B cell (primary cell): ENCODE measurements at regions not wholly inside any gene's neighbourhood (a gene's known extent, or its start where the extent isn't known, plus 50 kb on each side); places are given as distances from the start of the nearest gene placed in this dataset.

Experiments
- ATAC-seq: fragments of 200-7000 bp; cut with Tn5 transposase; one replicate; pipeline ENCODE4 v1.10.0; 2021; ENCODE audit warnings: low read depth, mild to moderate bottlenecking, moderate number of reproducible peaks, moderate library complexity
- CTCF ChIA-PET: fragments of 350-600 bp; sonication (Branson Sonifier 250); formaldehyde crosslinking; loops from one replicate; lab custom pipeline; 2021; ENCODE audit warnings: antibody characterized with exemption, inconsistent platforms; lab: Charles Lee
- POLR2A ChIA-PET: fragments of 350-600 bp; sonication (Branson Sonifier 250); formaldehyde crosslinking; loops from one replicate; lab custom pipeline; 2021; ENCODE audit warnings: antibody characterized with exemption; lab: Charles Lee
- DNase-seq: peaks from one replicate; pipeline ENCODE4 v3.0.0; 2013
- H2AFZ ChIP-seq: 2 replicates; pipeline ENCODE4 v1.6.1; 2012; ENCODE audit warnings: mild to moderate bottlenecking, low read depth, low read length; ENCODE audit not compliant: insufficient read depth, poor library complexity, severe bottlenecking
- H3K27ac ChIP-seq, 2 donors: 1 replicate in 1 of 2; 2 replicates in 1 of 2; pipeline ENCODE4 v1.5.1; 2012 to 2013; ENCODE audit warnings: low read length in 2 of 2, mild to moderate bottlenecking in 2 of 2, moderate library complexity in 1 of 2
- H3K27me3 ChIP-seq, 4 experiments: fragments of 200-600 bp in 1 of 4; sonication (generic) in 1 of 4; replicated peaks in 1 of 4; 1 replicate in 2 of 4; 2 replicates in 2 of 4; pipeline versions ENCODE4 v1.6.1 to v1.7.0; 2013 to 2016; ENCODE audit warnings: low read length in 3 of 4, mild to moderate bottlenecking in 2 of 4, mixed read lengths in 1 of 4, moderate library complexity in 1 of 4; ENCODE audit not compliant: insufficient read depth in 4 of 4, control insufficient read depth in 3 of 4; ENCODE audit errors: control extremely low read depth in 1 of 4
- H3K36me3 ChIP-seq, 2 experiments: replicated peaks in 1 of 2; 1 replicate in 1 of 2; 2 replicates in 1 of 2; pipeline versions ENCODE4 v1.6.1 to v1.7.1; 2013; ENCODE audit warnings: low read length in 1 of 2; ENCODE audit not compliant: insufficient read depth in 2 of 2, control insufficient read depth in 1 of 2; ENCODE audit errors: control extremely low read depth in 1 of 2, extremely low read depth in 1 of 2
- H3K4me1 ChIP-seq, 2 donors: fragments of 200-600 bp in 1 of 2; sonication (generic) in 1 of 2; 1 replicate in 1 of 2; 2 replicates in 1 of 2; pipeline versions ENCODE4 v1.5.1 to v1.6.1; 2013 to 2017; ENCODE audit warnings: low read length in 2 of 2; ENCODE audit not compliant: control insufficient read depth in 2 of 2, insufficient read depth in 2 of 2
- H3K4me2 ChIP-seq: replicated peaks from 2 replicates; pipeline ENCODE3; 2012; ENCODE audit warnings: mild to moderate bottlenecking, low read depth, low read length; ENCODE audit not compliant: poor library complexity, severe bottlenecking
- H3K4me3 ChIP-seq, 5 experiments: fragments of 200-600 bp in 1 of 5; sonication (generic) in 1 of 5; 1 replicate in 3 of 5; 2 replicates in 2 of 5; pipeline versions ENCODE4 v1.5.1 to v1.7.0; 2011 to 2016; ENCODE audit warnings: low read length in 4 of 5, mild to moderate bottlenecking in 4 of 5, low read depth in 2 of 5, control low read depth in 1 of 5, moderate library complexity in 1 of 5; ENCODE audit not compliant: insufficient read depth in 1 of 5; ENCODE audit errors: control extremely low read depth in 1 of 5, extremely low read depth in 1 of 5
- H3K79me2 ChIP-seq: fragments of 200-600 bp; sonication (generic); one replicate; pipeline ENCODE4 v1.6.0; 2016; ENCODE audit warnings: low read length; ENCODE audit not compliant: control insufficient read depth, insufficient read depth
- H3K9ac ChIP-seq: fragments of 200-600 bp; sonication (generic); 2 replicates; pipeline ENCODE4 v1.6.1; 2017; ENCODE audit warnings: mild to moderate bottlenecking, low read length, moderate library complexity
- H3K9me3 ChIP-seq, 3 donors: one replicate each; pipeline versions ENCODE4 v1.6.1 to v1.7.1; 2013; ENCODE audit warnings: low read length in 2 of 3; ENCODE audit not compliant: control insufficient read depth in 2 of 3, insufficient read depth in 1 of 3; ENCODE audit errors: control extremely low read depth in 1 of 3
- H4K20me1 ChIP-seq: 2 replicates; pipeline ENCODE4 v1.6.0; 2012; ENCODE audit warnings: mild to moderate bottlenecking, low read length; ENCODE audit not compliant: insufficient read depth, control insufficient read depth, poor library complexity, severe bottlenecking
- H3K27ac Mint-ChIP-seq: one replicate; pipeline ENCODE4 v1.8.0; 2021; ENCODE audit warnings: mixed read lengths
- H3K27me3 Mint-ChIP-seq: one replicate; pipeline ENCODE4 v1.8.0; 2021; ENCODE audit warnings: mixed read lengths
- H3K4me1 Mint-ChIP-seq: one replicate; pipeline ENCODE4 v1.8.0; 2021; ENCODE audit warnings: mixed read lengths
- H3K4me3 Mint-ChIP-seq: one replicate; pipeline ENCODE4 v1.8.0; 2021; ENCODE audit warnings: mixed read lengths
- H3K9me3 Mint-ChIP-seq: one replicate; pipeline ENCODE4 v1.8.0; 2022; ENCODE audit warnings: mixed read lengths; ENCODE audit not compliant: insufficient read depth
- CTCF ChIP-seq: fragments of 200-600 bp; IDR thresholded peaks from one replicate; pipeline ENCODE4 v1.8.0; 2022; ENCODE audit warnings: antibody characterized with exemption, mild to moderate bottlenecking
- EZH2 ChIP-seq: IDR thresholded peaks from 2 replicates; pipeline ENCODE4 v1.6.1; 2012; ENCODE audit warnings: borderline replicate concordance, low read depth, mild to moderate bottlenecking, moderate library complexity, low read length; ENCODE audit not compliant: insufficient read depth, poor library complexity, severe bottlenecking
- WGBS: methylation state at CpG from one replicate; pipeline ENCODE4 v1.1.5; 2013; ENCODE audit warnings: missing lambda C conversion rate; ENCODE audit not compliant: insufficient coverage; 5-methylcytosine and 5-hydroxymethylcytosine counted together
- intact Hi-C: fragments of 100-400 bp; cut with micrococcal nuclease; formaldehyde crosslinking; loops from one replicate; pipeline ENCODE4 v1.10.0; 2022

- ATAC-seq: no peak
- H3K9ac ChIP-seq: no peak overlapping the region
Measured at GRCh38 chr10:46232666-46233065, 54.1 kb upstream of the ANTXRL start.

GRCh38 chr10:46233181-46233580 lies 53.6 kb upstream of the ANTXRL start:
- H3K27me3 Mint-ChIP-seq: peaks cover 4% of the 10 kb centered on the region
- peaks cover 4% of the 10 kb centered on the region for H3K79me2 ChIP-seq
- CTCF ChIA-PET: no interaction called here
- no peak overlapping the region for H3K9ac ChIP-seq
- no peak overlapping the region for H3K27ac ChIP-seq
- no peak overlapping the region for H3K4me3 Mint-ChIP-seq
- POLR2A ChIA-PET: no interaction called here
- H3K9me3 ChIP-seq: peaks cover 0 to 10% (median 8%) of the 10 kb centered on the region in 3 donors
- intact Hi-C loops: no loop called here
- DNase-seq: no peak
- H3K4me3 ChIP-seq: no peak overlapping the region
- no peak overlapping the region for H3K4me2 ChIP-seq
- H3K27me3 ChIP-seq: no peaks in the 10 kb centered on the region
- no peaks in the 10 kb centered on the region for H3K4me1 Mint-ChIP-seq
- H3K27ac Mint-ChIP-seq: no peak overlapping the region
- ATAC-seq: no peak
- peaks cover 0 to under 1% of the 10 kb centered on the region in 2 experiments for H3K36me3 ChIP-seq
- H3K4me1 ChIP-seq: peaks cover 0 to 3% of the 10 kb centered on the region in 2 donors
- TF ChIP-seq CTCF: no peak
- no peak for TF ChIP-seq EZH2
- peaks cover 21% of the 10 kb centered on the region for H4K20me1 ChIP-seq
- H3K9me3 Mint-ChIP-seq: peaks cover 2% of the 10 kb centered on the region
- no peak overlapping the region for H2AFZ ChIP-seq
- WGBS: 67% methylated on average over 1 of the region's 3 CpGs

More at GRCh38 chr10:46232666-46233065, 54.1 kb upstream of the ANTXRL start:
- Histone ChIP-seq H3K4me2 (no peak overlapping the region), H3K79me2 (peaks cover 8% of the 10 kb centered on the region), H3K36me3 (no peaks in the 10 kb centered on the region), H2AFZ (no peak overlapping the region), H4K20me1 (peaks cover 27% of the 10 kb centered on the region), H3K27me3 (no peaks in the 10 kb centered on the region), H3K27ac (no peak overlapping the region), H3K4me1 (peaks cover 0 to 3% of the 10 kb centered on the region in 2 donors), H3K4me3 (no peak overlapping the region), H3K9me3 (peaks cover 0 to 10% (median 8%) of the 10 kb centered on the region in 3 donors)
- Mint-ChIP-seq H3K4me3 (no peak overlapping the region), H3K9me3 (peaks cover 2% of the 10 kb centered on the region), H3K27me3 (peaks cover 3% of the 10 kb centered on the region), H3K27ac (no peak overlapping the region), H3K4me1 (peaks cover 3% of the 10 kb centered on the region)
- ChIA-PET CTCF (interaction anchor here (0.7 kb wide), 1 partner anchor 10 kb away, joined by 3 read pairs; no protein-coding TSS in a partner anchor), POLR2A (no interaction called here)
- no peak for TF ChIP-seq EZH2
- no peak for TF ChIP-seq CTCF
- 92% methylated on average over 8 of the region's 9 CpGs for WGBS
- DNase-seq: no peak
- intact Hi-C loops: no loop called here
